GM23248 (cell line): ENCODE measurements at regions not wholly inside any gene's neighbourhood (a gene's known extent, or its start where the extent isn't known, plus 50 kb on each side); places are given as distances from the start of the nearest gene placed in this dataset.
"Not testable (repeated sequence)": the region's sequence is repeated elsewhere in the genome, so short reads cannot be mapped to it uniquely, and the experiment has no call there.

Experiments used
- EZH2 ChIP-seq: fragments of 200-600 bp; sonication (generic); IDR thresholded peaks from 2 replicates; pipeline ENCODE4 v1.6.1; 2018; ENCODE audit warnings: antibody characterized with exemption, mild to moderate bottlenecking; ENCODE audit not compliant: insufficient read depth, poor library complexity, severe bottlenecking
- EZH2phosphoT487 ChIP-seq: fragments of 200-600 bp; sonication (generic); IDR thresholded peaks from 2 replicates; pipeline ENCODE4 v1.6.1; 2018; ENCODE audit warnings: antibody characterized with exemption, moderate library complexity, mild to moderate bottlenecking, low read depth; ENCODE audit not compliant: insufficient read depth

DNA sequence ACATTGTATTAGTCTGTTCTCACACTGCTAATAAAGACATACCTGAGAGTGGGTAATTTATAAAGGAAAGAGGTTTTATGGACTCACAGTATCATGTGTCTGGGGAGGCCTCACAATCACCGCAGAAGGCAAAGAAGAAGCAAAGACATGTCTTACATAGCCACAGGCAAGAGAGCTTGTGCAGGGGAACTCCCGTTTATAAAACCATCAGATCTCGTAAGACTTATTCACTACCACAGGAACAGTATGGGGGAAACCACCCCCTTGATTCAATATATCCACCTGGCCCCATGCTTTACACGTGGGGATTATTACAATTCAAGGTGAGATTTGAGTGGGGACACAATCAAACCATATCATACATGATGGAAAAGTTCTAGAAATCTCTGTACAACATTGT lies 165.3 kb downstream of the OR2B2 start:
- TF ChIP-seq EZH2, EZH2phosphoT487: not testable (repeated sequence)
